Gastrocnemius medialis (tissue), 4 donors: ENCODE measurements at regions not wholly inside any gene's neighbourhood (a gene's known extent, or its start where the extent isn't known, plus 50 kb on each side); places are given as distances from the start of the nearest gene placed in this dataset.

Source experiments
- ATAC-seq, 2 donors: fragments of 150-250 bp; one replicate each; pipeline ENCODE4 v1.9.1; 2016
- DNase-seq, 2 donors: peaks; one replicate each; pipeline ENCODE4 v3.0.0-alpha.2; 2019
- H3K27ac ChIP-seq, 4 donors: fragments of 200-600 bp; sonication (generic); 1 replicate in 1 of 4; 2 replicates in 3 of 4; pipeline ENCODE4 v1.5.1; 2016 to 2018; ENCODE audit warnings: mild to moderate bottlenecking in 2 of 4, moderate library complexity in 1 of 4
- H3K27me3 ChIP-seq, 3 donors: fragments of 200-600 bp; sonication (generic) in 2 of 3; 1 replicate in 1 of 3; 2 replicates in 2 of 3; pipeline versions ENCODE4 v1.5.1 to v1.6.0; 2016 to 2019; ENCODE audit warnings: mild to moderate bottlenecking in 1 of 3, moderate library complexity in 1 of 3
- H3K36me3 ChIP-seq, 2 donors: fragments of 200-600 bp; sonication (generic) in 1 of 2; one replicate each; pipeline ENCODE4 v1.5.1; 2017 to 2018
- H3K4me1 ChIP-seq, 2 donors: fragments of 200-600 bp; sonication (generic) in 1 of 2; one replicate each; pipeline ENCODE4 v1.5.1; 2016 to 2017; ENCODE audit warnings: mild to moderate bottlenecking in 2 of 2
- H3K4me3 ChIP-seq, 4 donors: fragments of 200-600 bp; sonication (generic) in 3 of 4; 1 replicate in 1 of 4; 2 replicates in 3 of 4; pipeline ENCODE4 v1.5.1; 2016 to 2019; ENCODE audit warnings: mild to moderate bottlenecking in 2 of 4
- H3K9me3 ChIP-seq, 3 donors: fragments of 200-600 bp; sonication (generic) in 2 of 3; 1 replicate in 1 of 3; 2 replicates in 2 of 3; pipeline ENCODE4 v1.5.1; 2016 to 2019
- CTCF ChIP-seq, 5 experiments: fragments of 450-650 bp in 3 of 5; fragments of 200-600 bp in 2 of 5; sonication (generic) in 2 of 5; IDR thresholded peaks in 4 of 5; conservative IDR thresholded peaks in 1 of 5; 1 replicate in 4 of 5; 2 replicates in 1 of 5; pipeline ENCODE4 v1.5.1; 2016 to 2019; ENCODE audit warnings: antibody characterized with exemption in 5 of 5, mild to moderate bottlenecking in 3 of 5, moderate library complexity in 3 of 5
- POLR2A ChIP-seq, 2 donors: fragments of 450-650 bp; IDR thresholded peaks; one replicate each; pipeline ENCODE4 v1.6.1; 2017; ENCODE audit warnings: antibody characterized with exemption in 2 of 2, mild to moderate bottlenecking in 2 of 2, moderate library complexity in 2 of 2
- in situ Hi-C, 4 donors: fragments of 200-750 bp; cut with MboI; loops; one replicate each; pipeline versions ENCODE4 v1.15.0 to v1.8.0; 2017; ENCODE audit warnings: low sequenced_read_pairs in 4 of 4
- intact Hi-C: fragments of 100-400 bp; cut with DNase I; formaldehyde crosslinking; loops from one replicate; pipeline ENCODE4 v1.15.1; 2023; ENCODE audit warnings: low total_unique reads

GRCh38 chr7:113412410-113412809, 294.1 kb upstream of the SMIM30 start:
- DNase-seq (no peak), ATAC-seq (no peak)
- Histone ChIP-seq H3K4me3 (no peak overlapping the region), H3K36me3 (no peaks in the 10 kb centered on the region), H3K27ac (no peak overlapping the region), H3K27me3 (no peaks in the 10 kb centered on the region), H3K4me1 (no peaks in the 10 kb centered on the region), H3K9me3 (no peaks in the 10 kb centered on the region)
- TF ChIP-seq CTCF (IDR thresholded peaks at IDR 0.05 in 4 of 5, conservative IDR thresholded peaks at IDR 0.05 in 1 of 5) (no peak), POLR2A (IDR thresholded peaks at IDR 0.05) (no peak)
- in situ Hi-C loops (loop anchor here in 2 of 4 donors (25.0 kb wide), 2 partner anchors 850 to 875 kb away; no protein-coding TSS in a partner anchor), intact Hi-C loops (no loop called here)

- DNase-seq: no peak
- no peaks in the 10 kb centered on the region for H3K27me3 ChIP-seq
- no peak overlapping the region for H3K27ac ChIP-seq
- no peaks in the 10 kb centered on the region for H3K9me3 ChIP-seq
- no peak for TF ChIP-seq POLR2A (IDR thresholded peaks at IDR 0.05)
- TF ChIP-seq CTCF (IDR thresholded peaks at IDR 0.05 in 4 of 5, conservative IDR thresholded peaks at IDR 0.05 in 1 of 5): no peak
- no peak for ATAC-seq
- in situ Hi-C loops (loop anchor here in 2 of 4 donors (25.0 kb wide), 2 partner anchors 848 to 873 kb away; no protein-coding TSS in a partner anchor), intact Hi-C loops (no loop called here)
- H3K36me3 ChIP-seq: no peaks in the 10 kb centered on the region
- H3K4me1 ChIP-seq: no peaks in the 10 kb centered on the region
- no peak overlapping the region for H3K4me3 ChIP-seq
Measured at GRCh38 chr7:113410796-113411195, 292.4 kb upstream of the SMIM30 start.

- DNase-seq: no peak
- no peaks in the 10 kb centered on the region for H3K9me3 ChIP-seq
- in situ Hi-C loops (loop anchor here in 3 of 4 donors (10.0 to 25.0 kb wide), 3 partner anchors 286 to 872 kb away; no protein-coding TSS in a partner anchor), intact Hi-C loops (no loop called here)
- H3K27me3 ChIP-seq: no peaks in the 10 kb centered on the region
- no peak for ATAC-seq
- H3K4me1 ChIP-seq: no peaks in the 10 kb centered on the region
- TF ChIP-seq POLR2A (IDR thresholded peaks at IDR 0.05) (no peak), CTCF (IDR thresholded peaks at IDR 0.05 in 4 of 5, conservative IDR thresholded peaks at IDR 0.05 in 1 of 5) (no peak)
- no peak overlapping the region for H3K27ac ChIP-seq
- no peak overlapping the region for H3K4me3 ChIP-seq
- no peaks in the 10 kb centered on the region for H3K36me3 ChIP-seq
Measured at GRCh38 chr7:113408999-113409398, 290.6 kb upstream of the SMIM30 start.

GRCh38 chr7:113405296-113406056, 287.1 kb upstream of the SMIM30 start:
- in situ Hi-C loops: loop anchor here in 3 of 4 donors (10.0 to 25.0 kb wide), 3 partner anchors 289 to 868 kb away; no protein-coding TSS in a partner anchor
- no peak for TF ChIP-seq CTCF (IDR thresholded peaks at IDR 0.05 in 4 of 5, conservative IDR thresholded peaks at IDR 0.05 in 1 of 5)
- TF ChIP-seq POLR2A (IDR thresholded peaks at IDR 0.05): no peak
- intact Hi-C loops: no loop called here
- Histone ChIP-seq H3K27ac (no peak overlapping the region), H3K9me3 (no peaks in the 10 kb centered on the region), H3K27me3 (no peaks in the 10 kb centered on the region), H3K36me3 (no peaks in the 10 kb centered on the region), H3K4me3 (no peak overlapping the region), H3K4me1 (no peaks in the 10 kb centered on the region)
- ATAC-seq: no peak
- no peak for DNase-seq
